Type B pancreatic cell (in vitro differentiated cells): ENCODE measurements at regions not wholly inside any gene's neighbourhood (a gene's known extent, or its start where the extent isn't known, plus 50 kb on each side); places are given as distances from the start of the nearest gene placed in this dataset.

Source experiments
- DNase-seq: peaks from one replicate; pipeline ENCODE4 v3.0.0; 2021; ENCODE audit warnings: mixed read lengths; ENCODE audit not compliant: unreplicated experiment; ENCODE audit errors: extremely low spot score
- H3K27ac Mint-ChIP-seq: 2 replicates; pipeline ENCODE4 v1.8.0; 2021; ENCODE audit warnings: mild to moderate bottlenecking, mixed read lengths
- H3K27me3 Mint-ChIP-seq: 2 replicates; pipeline ENCODE4 v1.8.0; 2021; ENCODE audit warnings: mixed read lengths
- H3K36me3 Mint-ChIP-seq: 2 replicates; pipeline ENCODE4 v1.8.0; 2021; ENCODE audit warnings: mixed read lengths
- H3K4me1 Mint-ChIP-seq: one replicate; pipeline ENCODE4 v1.8.0; 2021; ENCODE audit warnings: mixed read lengths; ENCODE audit not compliant: unreplicated experiment
- H3K4me3 Mint-ChIP-seq: 2 replicates; pipeline ENCODE4 v1.8.0; 2021; ENCODE audit warnings: mild to moderate bottlenecking, mixed read lengths
- H3K9me3 Mint-ChIP-seq: 2 replicates; pipeline ENCODE4 v1.8.0; 2021; ENCODE audit warnings: mixed read lengths
- CTCF ChIP-seq: fragments of 200-600 bp; sonication (generic); conservative IDR thresholded peaks from 2 replicates; pipeline ENCODE4 v1.5.0; 2021; ENCODE audit warnings: antibody characterized with exemption, mild to moderate bottlenecking

DNA sequence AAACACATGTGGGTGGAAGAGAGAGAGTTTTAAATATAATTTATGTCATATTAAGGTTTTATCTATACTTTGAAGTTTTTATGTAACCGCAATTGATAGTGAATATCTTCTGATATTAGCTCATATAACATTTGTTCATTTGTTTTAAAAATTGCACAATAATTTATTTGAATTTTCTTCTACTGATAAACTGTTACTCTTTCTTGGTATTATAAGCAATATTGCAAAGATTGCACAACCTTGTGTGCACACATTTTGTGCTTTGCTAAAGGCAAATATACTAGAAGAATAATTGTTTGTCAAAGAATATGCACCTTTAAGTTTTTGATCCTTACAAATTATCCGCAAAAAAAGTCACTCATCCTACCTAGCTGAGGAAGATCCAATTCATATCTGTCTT lies 275.7 kb downstream of the TLR4 start:
- DNase-seq = no peak

GRCh38 chr9:117987945-117988344 lies 283.7 kb downstream of the TLR4 start:
- Mint-ChIP-seq H3K4me3 (no peak overlapping the region), H3K27ac (no peak overlapping the region), H3K4me1 (peaks cover 3% of the 10 kb centered on the region), H3K36me3 (no peaks in the 10 kb centered on the region), H3K27me3 (peaks cover 21% of the 10 kb centered on the region), H3K9me3 (no peaks in the 10 kb centered on the region)
- DNase-seq = no peak
- no peak for TF ChIP-seq CTCF

More for the DNA sequence above, 275.7 kb downstream of the TLR4 start:
- no peak overlapping the region for H3K27ac Mint-ChIP-seq
- no peaks in the 10 kb centered on the region for H3K36me3 Mint-ChIP-seq
- H3K4me1 Mint-ChIP-seq = no peaks in the 10 kb centered on the region
- H3K9me3 Mint-ChIP-seq = no peaks in the 10 kb centered on the region
- H3K27me3 Mint-ChIP-seq = peaks cover 14% of the 10 kb centered on the region
- TF ChIP-seq CTCF = no peak
- H3K4me3 Mint-ChIP-seq = no peak overlapping the region

DNA sequence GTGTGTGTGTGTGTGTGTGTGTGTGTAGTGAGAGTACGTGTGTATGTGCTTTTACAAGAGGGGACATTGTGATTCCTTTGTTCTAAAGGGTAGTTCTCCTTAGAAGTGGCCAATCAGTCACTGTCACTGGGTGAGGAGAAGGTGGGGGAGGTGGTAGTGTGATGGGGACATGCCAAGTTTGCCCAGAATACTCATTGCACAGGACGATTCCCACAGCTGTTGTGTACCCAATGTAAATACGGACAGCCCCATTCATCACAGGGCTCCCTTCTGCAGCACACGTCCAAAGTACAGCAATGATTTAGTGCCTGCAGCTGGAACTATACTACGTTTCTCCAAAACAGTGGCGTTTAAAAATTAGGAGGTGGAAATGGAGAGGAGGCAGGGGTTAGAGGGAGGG lies 287.8 kb downstream of the TLR4 start:
- Mint-ChIP-seq H3K27ac (no peak overlapping the region), H3K4me1 (peaks cover 3% of the 10 kb centered on the region), H3K27me3 (no peaks in the 10 kb centered on the region), H3K9me3 (no peaks in the 10 kb centered on the region), H3K4me3 (no peak overlapping the region), H3K36me3 (no peaks in the 10 kb centered on the region)
- DNase-seq = no peak
- no peak for TF ChIP-seq CTCF

GRCh38 chr9:118000581-118000980 lies 296.4 kb downstream of the TLR4 start:
- TF ChIP-seq CTCF = no peak
- no peaks in the 10 kb centered on the region for H3K4me1 Mint-ChIP-seq
- no peaks in the 10 kb centered on the region for H3K36me3 Mint-ChIP-seq
- no peak for DNase-seq
- no peak overlapping the region for H3K4me3 Mint-ChIP-seq
- no peaks in the 10 kb centered on the region for H3K9me3 Mint-ChIP-seq
- no peaks in the 10 kb centered on the region for H3K27me3 Mint-ChIP-seq
- H3K27ac Mint-ChIP-seq = no peak overlapping the region

- no peak for DNase-seq
- H3K27ac Mint-ChIP-seq = no peak overlapping the region
- no peaks in the 10 kb centered on the region for H3K4me1 Mint-ChIP-seq
- no peaks in the 10 kb centered on the region for H3K9me3 Mint-ChIP-seq
- no peak overlapping the region for H3K4me3 Mint-ChIP-seq
- H3K27me3 Mint-ChIP-seq = peaks cover 4% of the 10 kb centered on the region
- TF ChIP-seq CTCF = no peak
- H3K36me3 Mint-ChIP-seq = no peaks in the 10 kb centered on the region
Observed at GRCh38 chr9:118003240-118003639, 299.0 kb downstream of the TLR4 start.

DNA sequence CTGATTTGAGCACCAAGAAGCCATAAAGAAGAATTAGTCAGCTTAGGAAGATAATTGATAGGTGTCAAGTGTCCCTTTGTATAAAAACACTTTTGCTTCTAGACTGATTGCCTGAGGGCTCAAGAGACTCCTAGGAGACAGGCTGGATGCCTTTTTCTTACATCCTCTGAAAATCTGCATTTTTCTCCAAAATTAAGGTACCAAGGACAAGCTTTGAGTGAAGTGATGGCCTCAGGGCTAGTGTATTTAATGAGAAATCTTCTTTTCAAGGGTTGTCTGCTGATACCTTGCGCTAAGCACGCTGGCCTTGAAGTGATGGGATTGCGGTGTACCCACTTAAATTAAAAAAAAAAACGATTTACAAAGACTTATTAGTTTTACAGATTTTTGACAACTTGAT lies 304.0 kb downstream of the TLR4 start:
- no peak overlapping the region for H3K4me3 Mint-ChIP-seq
- no peaks in the 10 kb centered on the region for H3K4me1 Mint-ChIP-seq
- H3K36me3 Mint-ChIP-seq = no peaks in the 10 kb centered on the region
- TF ChIP-seq CTCF = no peak
- H3K27me3 Mint-ChIP-seq = peaks cover 11% of the 10 kb centered on the region
- no peaks in the 10 kb centered on the region for H3K9me3 Mint-ChIP-seq
- DNase-seq = no peak
- H3K27ac Mint-ChIP-seq = no peak overlapping the region
